Spleen (tissue), 7 donors: ENCODE measurements at regions not wholly inside any gene's neighbourhood (a gene's known extent, or its start where the extent isn't known, plus 50 kb on each side); places are given as distances from the start of the nearest gene placed in this dataset.

Experiments used
- CTCF ChIP-seq, 11 experiments: fragments of 200-600 bp in 7 of 11; fragments of 450-650 bp in 4 of 11; sonication (generic) in 4 of 11; IDR thresholded peaks in 8 of 11; conservative IDR thresholded peaks in 3 of 11; 1 replicate in 7 of 11; 2 replicates in 4 of 11; pipeline versions ENCODE4 v1.4.0 to v1.8.0; 2016 to 2021; ENCODE audit warnings: antibody characterized with exemption in 11 of 11, inconsistent platforms in 4 of 11, mild to moderate bottlenecking in 1 of 11
- POLR2A ChIP-seq, 3 donors: fragments of 450-650 bp; IDR thresholded peaks; one replicate each; pipeline ENCODE4 v1.5.1; 2017; ENCODE audit warnings: antibody characterized with exemption in 3 of 3, mild to moderate bottlenecking in 1 of 3
- donor health status: DM: no; HTN: no; CAD: no; lungs with moderate emphysema.
- donor health status: DM: no; HTN: no; CAD: no.
- donor health status: DM: no; HTN: no; CAD: no.

- no peak for TF ChIP-seq CTCF (IDR thresholded peaks at IDR 0.05 in 8 of 11, conservative IDR thresholded peaks at IDR 0.05 in 3 of 11)
- no peak for TF ChIP-seq POLR2A (IDR thresholded peaks at IDR 0.05)
These were observed 304.4 kb downstream of the DMRT2 start for GRCh38 chr9:1354606-1355005.
